Inferior parietal cortex (tissue), 1 donor: ENCODE measurements at regions not wholly inside any gene's neighbourhood (a gene's known extent, or its start where the extent isn't known, plus 50 kb on each side); places are given as distances from the start of the nearest gene placed in this dataset.
"Not testable (repeated sequence)": the region's sequence is repeated elsewhere in the genome, so short reads cannot be mapped to it uniquely, and the experiment has no call there.

Experiments used
- DNase-seq: peaks from one replicate; pipeline ENCODE4 v3.0.0-alpha.2; 2016; ENCODE audit errors: extremely low spot score

DNA sequence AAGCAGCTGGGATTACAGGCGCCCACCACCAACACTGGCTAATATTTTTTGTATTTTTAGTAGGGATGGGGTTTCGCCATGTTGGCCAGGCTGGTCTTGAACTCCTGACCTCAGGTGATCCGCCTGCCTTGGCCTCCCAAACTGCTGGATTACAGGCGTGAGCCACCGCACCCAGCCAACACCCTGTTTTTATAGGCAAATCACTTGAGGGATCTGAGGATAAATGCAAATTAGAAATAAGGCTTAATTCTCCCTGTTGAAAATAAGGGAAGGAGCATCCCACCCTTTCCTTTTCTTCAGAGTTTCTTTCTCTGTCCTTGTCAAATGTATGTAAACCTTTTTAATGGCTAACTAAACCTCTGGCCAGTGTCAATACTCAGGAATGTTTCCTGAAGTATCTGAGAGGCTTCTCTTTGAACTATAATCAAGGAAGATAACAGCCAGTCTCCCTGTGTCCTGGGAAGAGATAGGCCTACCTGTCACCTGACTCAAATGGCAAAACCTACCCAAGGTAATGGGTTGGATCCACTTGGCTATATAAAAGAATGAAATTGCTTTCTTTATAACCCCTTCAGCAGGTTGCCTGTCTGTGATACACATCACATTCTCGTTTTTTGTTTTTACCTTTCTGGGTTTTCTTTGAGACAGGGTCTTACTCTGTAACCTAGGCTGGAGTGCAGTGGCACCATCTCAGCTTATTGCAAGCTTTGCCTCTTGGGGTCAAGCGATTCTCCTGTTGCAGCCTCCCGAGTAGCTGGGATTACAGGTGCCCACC is 64.5 kb upstream of the TNFAIP3 start:
- DNase-seq, result no peak

- no peak for DNase-seq
Measured at GRCh38 chr6:137804637-137805036, 62.4 kb upstream of the TNFAIP3 start.

- no peak for DNase-seq
Measured at GRCh38 chr6:137805622-137806021, 61.4 kb upstream of the TNFAIP3 start.

- DNase-seq, result no peak
Measured at GRCh38 chr6:137806914-137807682, 60.0 kb upstream of the TNFAIP3 start.

DNA sequence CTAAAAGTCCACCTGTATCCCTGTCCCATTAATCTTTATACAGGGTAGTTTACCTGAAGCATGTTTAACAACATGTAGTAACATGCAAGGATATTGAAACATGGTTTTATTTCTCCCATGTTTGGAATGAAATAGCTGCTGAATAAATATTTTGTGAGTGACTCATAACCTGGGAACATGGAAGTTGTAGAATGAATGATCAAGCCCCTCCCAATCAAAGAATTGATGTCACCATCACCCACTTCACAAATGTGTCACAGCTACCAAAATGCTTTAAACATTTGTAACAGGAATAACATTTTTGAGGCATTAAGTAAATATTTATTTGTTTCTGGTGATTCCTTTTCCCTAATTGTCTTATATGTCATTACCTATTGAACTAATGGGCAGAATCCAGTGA is 58.9 kb upstream of the TNFAIP3 start:
- no peak for DNase-seq

DNA sequence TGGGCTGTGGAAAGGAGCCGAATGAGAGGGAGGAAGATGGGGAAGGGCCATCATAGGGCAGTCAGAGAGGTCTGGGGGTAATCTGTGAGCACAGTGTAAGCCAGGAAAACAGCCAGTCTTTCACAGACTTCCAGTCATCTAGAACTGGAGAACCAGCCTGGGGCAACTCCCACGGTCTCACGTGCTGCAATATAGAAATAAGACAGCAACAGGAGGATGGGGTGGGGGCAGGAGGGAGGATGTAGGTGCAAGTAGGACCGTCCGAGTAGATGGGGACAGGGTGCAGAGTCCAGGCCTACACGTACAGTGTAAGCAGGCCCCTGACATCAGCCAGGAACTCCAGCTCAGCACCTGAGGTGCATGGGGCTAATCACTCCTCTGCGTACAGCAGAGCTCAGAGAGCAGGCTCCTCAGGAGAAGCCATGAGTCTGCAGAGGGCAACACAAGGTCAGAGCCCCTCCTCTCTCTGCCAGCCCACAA is 58.2 kb upstream of the TNFAIP3 start:
- DNase-seq, result no peak

- DNase-seq, result not testable (repeated sequence)
Measured at GRCh38 chr6:137809895-137810553, 57.0 kb upstream of the TNFAIP3 start.

DNA sequence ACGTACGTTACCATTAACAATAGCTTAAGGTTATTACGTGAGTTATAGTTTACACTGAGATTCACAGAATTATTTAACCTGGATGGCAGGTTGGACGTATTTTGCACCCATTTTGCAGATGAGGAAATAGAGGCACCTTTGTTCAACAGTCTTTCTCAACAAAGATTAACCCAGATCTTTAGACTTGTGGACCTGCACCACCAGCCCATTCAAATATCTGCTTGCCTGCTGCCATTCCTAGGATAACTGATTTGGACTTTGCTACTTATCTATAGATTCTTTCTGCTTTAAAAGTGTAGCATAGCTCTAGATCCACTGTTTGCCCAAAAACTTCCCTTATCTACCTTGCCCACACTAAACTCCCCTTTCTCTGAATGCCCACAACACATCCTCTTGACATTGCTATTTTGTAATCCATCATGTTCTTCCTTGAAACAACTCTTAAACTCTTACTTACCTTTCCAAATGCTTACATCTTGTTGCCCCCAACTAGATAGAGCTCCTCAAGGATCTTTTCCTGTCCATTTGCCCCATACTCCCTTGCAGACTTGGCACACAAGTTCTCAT is 56.4 kb upstream of the TNFAIP3 start:
- no peak for DNase-seq

DNA sequence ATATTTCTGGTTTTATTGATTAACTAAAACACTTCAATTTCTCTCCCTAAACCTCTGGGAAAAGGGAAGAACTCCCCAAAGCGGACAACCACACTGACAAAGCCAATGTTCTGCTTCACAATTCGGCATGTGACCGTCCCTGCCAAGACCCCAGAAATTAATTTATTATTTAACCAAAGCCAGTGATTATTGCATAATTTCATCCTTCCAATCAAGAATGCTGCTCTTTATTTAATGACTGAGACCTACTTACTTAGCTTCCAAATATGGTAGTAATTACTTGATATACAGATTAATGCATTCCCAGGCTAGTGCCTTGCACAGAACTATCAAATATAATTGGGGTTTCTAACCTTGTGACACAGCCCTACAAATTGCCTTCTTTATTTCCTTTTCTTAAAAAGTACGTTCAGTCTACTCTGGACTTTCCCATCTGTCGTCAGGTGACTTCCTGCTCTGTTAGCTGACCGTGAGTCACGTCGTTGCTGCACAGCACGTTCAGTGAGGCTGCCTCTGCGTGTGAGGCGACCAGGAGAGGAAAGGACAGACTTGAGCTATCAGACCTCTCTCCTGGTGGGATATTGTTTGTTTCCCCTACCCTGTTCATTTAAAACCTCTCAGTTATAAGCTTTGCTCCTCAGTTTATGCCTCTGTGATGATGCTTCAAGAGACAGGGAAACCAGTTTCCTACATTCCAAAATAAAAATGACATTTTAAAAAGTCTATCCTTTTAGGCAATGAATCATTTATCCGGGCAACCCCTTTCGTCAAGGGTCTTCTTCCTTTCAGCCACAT is 55.7 kb upstream of the TNFAIP3 start:
- no peak for DNase-seq

DNA sequence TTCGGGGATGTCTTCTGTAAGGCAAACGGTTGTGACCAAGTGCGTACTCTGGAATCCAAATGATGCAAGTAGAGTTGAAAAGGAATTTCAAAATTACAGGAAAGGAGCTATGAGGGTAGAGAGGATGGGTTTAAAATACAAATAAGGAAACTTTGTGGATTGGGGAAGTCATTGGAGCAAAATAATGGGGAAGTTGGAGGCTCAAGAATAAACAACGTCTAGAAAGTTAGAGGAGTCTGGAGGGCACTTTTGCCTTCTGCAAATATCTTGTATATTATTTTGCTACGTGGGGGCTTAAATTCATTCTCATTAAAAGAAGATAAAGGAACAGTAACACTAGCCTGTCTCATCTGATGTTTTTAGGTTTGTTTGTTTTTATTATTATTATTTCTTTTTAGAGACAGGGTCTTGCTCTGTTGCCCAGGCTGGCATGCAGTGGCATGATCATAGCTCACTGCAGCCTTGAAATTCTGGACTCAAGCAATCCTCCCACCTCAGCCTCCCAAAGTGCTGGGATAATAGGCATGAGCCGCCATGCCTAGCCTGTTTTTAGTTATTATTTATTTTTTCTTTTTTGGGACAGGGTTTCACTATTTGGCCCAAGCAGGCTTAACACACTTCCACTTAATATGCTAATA is 55.0 kb upstream of the TNFAIP3 start:
- no peak for DNase-seq

- DNase-seq, result no peak
Measured at GRCh38 chr6:137813308-137813970, 53.6 kb upstream of the TNFAIP3 start.

DNA sequence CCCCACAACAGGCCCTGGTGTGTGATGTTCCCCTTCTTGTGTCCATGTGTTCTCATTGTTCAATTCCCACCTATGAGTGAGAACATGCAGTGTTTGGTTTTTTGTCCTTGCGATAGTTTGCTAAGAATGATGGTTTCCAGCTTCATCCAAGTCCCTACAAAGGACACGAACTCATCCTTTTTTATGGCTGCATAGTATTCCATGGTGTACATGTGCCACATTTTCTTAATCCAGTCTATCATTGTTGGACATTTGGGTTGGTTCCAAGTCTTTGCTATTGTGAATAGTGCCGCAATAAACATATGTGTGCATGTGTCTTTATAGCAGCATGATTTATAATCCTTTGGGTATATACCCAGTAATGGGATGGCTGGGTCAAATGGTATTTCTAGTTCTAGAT is 53.0 kb upstream of the TNFAIP3 start:
- DNase-seq, result not testable (repeated sequence)

GRCh38 chr6:137815692-137816091 is 51.4 kb upstream of the TNFAIP3 start:
- DNase-seq, result no peak

GRCh38 chr6:137816133-137816579 is 50.9 kb upstream of the TNFAIP3 start:
- DNase-seq, result no peak

DNA sequence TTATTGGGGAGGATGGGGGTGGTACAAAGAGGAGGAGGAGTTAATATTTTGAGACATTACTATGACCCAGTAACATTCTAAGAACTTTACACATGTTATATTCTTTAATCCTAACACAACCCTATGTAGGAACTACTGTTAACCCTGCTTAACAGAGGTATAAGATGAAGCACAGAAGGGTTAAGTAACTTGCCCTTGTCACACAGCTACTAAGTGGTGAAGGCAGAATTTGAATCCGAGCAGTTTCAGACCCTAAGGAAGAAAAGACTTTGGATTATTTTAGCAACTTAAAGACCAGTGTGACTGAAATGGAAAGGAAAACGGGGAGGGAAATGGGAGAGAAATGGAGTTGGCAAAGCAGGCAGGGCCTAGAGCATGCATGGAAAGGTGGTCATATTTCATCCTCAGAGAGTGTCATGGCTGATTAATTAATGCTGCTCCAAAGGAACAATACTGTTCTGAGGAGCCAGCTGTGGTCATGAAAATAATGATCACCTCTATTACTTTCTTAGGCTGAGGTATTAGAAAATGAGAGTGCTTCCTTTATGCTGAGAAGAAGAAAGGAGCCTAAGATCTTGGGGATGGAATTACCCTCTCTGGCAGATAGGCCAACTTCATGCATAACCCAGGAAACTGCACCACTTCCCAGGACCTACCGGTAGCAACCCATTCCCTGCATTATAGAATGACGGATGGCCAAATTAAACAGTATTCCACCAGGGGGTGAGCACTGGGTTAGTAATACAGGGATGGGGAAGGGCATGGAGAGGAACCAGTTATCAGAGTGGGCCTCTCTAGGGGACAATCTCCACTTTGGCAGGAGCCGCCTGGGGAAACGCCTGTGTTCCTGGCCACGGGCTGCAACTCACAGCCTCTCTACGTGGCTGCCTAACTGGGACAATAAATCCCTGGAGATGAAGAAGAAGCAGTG is 50.1 kb upstream of the TNFAIP3 start:
- no peak for DNase-seq
